AG04449 (cell line): ENCODE measurements at regions not wholly inside any gene's neighbourhood (a gene's known extent, or its start where the extent isn't known, plus 50 kb on each side); places are given as distances from the start of the nearest gene placed in this dataset.

Source experiments
- CTCF ChIA-PET: fragments of 350-600 bp; formaldehyde crosslinking; extraction: SDS; loops from one replicate; lab custom pipeline; 2021; ENCODE audit warnings: antibody characterized with exemption; lab: Yijun Ruan, JAX
- POLR2A ChIA-PET: fragments of 400-600, 350-600 bp; formaldehyde crosslinking; extraction: SDS; loops from one replicate; lab custom pipeline; 2020; ENCODE audit warnings: antibody characterized with exemption, inconsistent platforms; lab: Yijun Ruan, JAX
- DNase-seq: peaks from one replicate; pipeline ENCODE4 v3.0.0-alpha.2; 2010; ENCODE audit warnings: low read depth, low spot score
- H3K4me3 ChIP-seq: 2 replicates; pipeline ENCODE4 v1.5.1; 2011; ENCODE audit warnings: low read depth, mild to moderate bottlenecking, control low read depth, low read length
- CTCF ChIP-seq: IDR thresholded peaks from one replicate; pipeline ENCODE4 v1.5.1; 2011; ENCODE audit warnings: mild to moderate bottlenecking, moderate library complexity, low read length, control low read depth, inconsistent platforms; ENCODE audit not compliant: insufficient read depth; ENCODE audit errors: missing control alignments

- TF ChIP-seq CTCF, result no peak
- POLR2A ChIA-PET, result no interaction called here
- CTCF ChIA-PET, result interaction anchor here (1.9 kb wide), 1 partner anchor 12 kb away, joined by 7 read pairs; no protein-coding TSS in a partner anchor
Measured at GRCh38 chr5:159751459-159751858, 164.8 kb upstream of the ADRA1B start.

GRCh38 chr5:159752622-159753275, 163.5 kb upstream of the ADRA1B start:
- no peak for DNase-seq
- POLR2A ChIA-PET, result no interaction called here
- TF ChIP-seq CTCF, result no peak
- no peak overlapping the region for H3K4me3 ChIP-seq
- CTCF ChIA-PET, result interaction anchor here (1.1 to 1.3 kb wide), 2 partner anchors 21 to 22 kb away, joined by 3 to 4 read pairs; no protein-coding TSS in a partner anchor

More at GRCh38 chr5:159751459-159751858, 164.8 kb upstream of the ADRA1B start:
- no peak for DNase-seq
- H3K4me3 ChIP-seq, result no peak overlapping the region

- TF ChIP-seq CTCF, result no peak
- H3K4me3 ChIP-seq, result no peak overlapping the region
- POLR2A ChIA-PET, result no interaction called here
- DNase-seq, result no peak
- CTCF ChIA-PET, result no interaction called here
Measured at GRCh38 chr5:159758189-159758588, 158.1 kb upstream of the ADRA1B start.

- no peak overlapping the region for H3K4me3 ChIP-seq
- no peak for TF ChIP-seq CTCF
- CTCF ChIA-PET, result no interaction called here
- POLR2A ChIA-PET, result no interaction called here
- DNase-seq, result no peak
Measured at GRCh38 chr5:159759791-159760290, 156.4 kb upstream of the ADRA1B start.

GRCh38 chr5:159762921-159763320, 153.4 kb upstream of the ADRA1B start:
- no peak overlapping the region for H3K4me3 ChIP-seq
- TF ChIP-seq CTCF, result no peak
- DNase-seq, result no peak
- CTCF ChIA-PET, result interaction anchor here (1.0 to 2.2 kb wide), 3 partner anchors 12 to 318 kb away, joined by 3 to 7 read pairs (median 5); no protein-coding TSS in a partner anchor
- POLR2A ChIA-PET, result interaction anchor here (0.7 kb wide), 1 partner anchor 316 kb away, joined by 3 read pairs; no protein-coding TSS in a partner anchor

- no peak for DNase-seq
- no peak for TF ChIP-seq CTCF
- no peak overlapping the region for H3K4me3 ChIP-seq
- POLR2A ChIA-PET, result no interaction called here
- CTCF ChIA-PET, result interaction anchor here (1.0 to 2.2 kb wide), 4 partner anchors 10 to 319 kb away, joined by 3 to 7 read pairs (median 4); no protein-coding TSS in a partner anchor
Measured at GRCh38 chr5:159763562-159763961, 152.7 kb upstream of the ADRA1B start.
